Femur (tissue), 1 donor: ENCODE measurements at regions not wholly inside any gene's neighbourhood (a gene's known extent, or its start where the extent isn't known, plus 50 kb on each side); places are given as distances from the start of the nearest gene placed in this dataset.

Experiments
- DNase-seq: peaks from one replicate; pipeline ENCODE4 v3.0.0-alpha.2; 2017

- DNase-seq: no peak
Observed at GRCh38 chr12:84740602-84741001, 172.0 kb downstream of the SLC6A15 start.

GRCh38 chr12:84738481-84738972, 174.1 kb downstream of the SLC6A15 start:
- no peak for DNase-seq

- no peak for DNase-seq
Observed at GRCh38 chr12:84732828-84733340, 179.7 kb downstream of the SLC6A15 start.

GRCh38 chr12:84730561-84731162, 181.9 kb downstream of the SLC6A15 start:
- DNase-seq: no peak

GRCh38 chr12:84727961-84728360, 184.6 kb downstream of the SLC6A15 start:
- DNase-seq: no peak

GRCh38 chr12:84726780-84727179, 185.8 kb downstream of the SLC6A15 start:
- DNase-seq: no peak

- no peak for DNase-seq
Observed at GRCh38 chr12:84723988-84724387, 188.6 kb downstream of the SLC6A15 start.

GRCh38 chr12:84719997-84720396, 192.6 kb downstream of the SLC6A15 start:
- no peak for DNase-seq

DNA sequence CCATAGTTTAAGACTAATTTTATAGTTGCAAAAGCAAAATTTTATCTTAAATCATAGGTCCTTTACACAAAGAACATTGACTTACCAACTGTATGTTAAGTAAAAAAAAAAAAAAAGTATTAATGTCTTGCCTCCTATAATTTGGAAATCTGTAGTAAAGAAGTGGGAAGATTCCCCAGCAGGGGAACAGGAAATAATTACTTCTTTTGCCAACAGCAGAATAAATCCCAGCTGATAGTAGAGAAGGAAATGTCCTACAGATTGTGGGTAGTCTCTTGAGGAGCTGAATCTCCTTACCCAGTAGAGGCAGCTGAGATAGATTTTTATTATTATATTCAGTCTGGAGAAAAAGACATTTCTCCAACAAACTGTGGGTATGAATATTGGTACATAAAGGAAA, 193.7 kb downstream of the SLC6A15 start:
- no peak for DNase-seq

DNA sequence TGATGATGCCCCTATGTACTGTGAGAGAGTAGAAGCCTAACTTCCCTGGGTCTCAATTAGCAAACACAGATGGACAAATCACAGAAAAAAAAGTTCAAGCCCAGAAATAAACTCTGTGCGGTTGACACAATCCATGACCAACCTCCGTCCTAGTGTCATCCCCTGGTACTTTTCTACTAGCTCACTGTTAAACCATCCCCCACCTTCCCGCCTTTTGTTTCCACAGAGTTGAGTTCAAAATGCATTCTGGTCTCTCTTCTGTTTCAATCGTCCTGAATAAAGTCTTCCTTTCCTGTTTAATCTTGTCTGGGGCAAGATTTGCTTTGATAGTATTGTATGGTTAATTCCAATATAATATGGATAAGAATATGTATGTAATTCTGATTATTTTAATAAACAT, 199.9 kb downstream of the SLC6A15 start:
- no peak for DNase-seq

DNA sequence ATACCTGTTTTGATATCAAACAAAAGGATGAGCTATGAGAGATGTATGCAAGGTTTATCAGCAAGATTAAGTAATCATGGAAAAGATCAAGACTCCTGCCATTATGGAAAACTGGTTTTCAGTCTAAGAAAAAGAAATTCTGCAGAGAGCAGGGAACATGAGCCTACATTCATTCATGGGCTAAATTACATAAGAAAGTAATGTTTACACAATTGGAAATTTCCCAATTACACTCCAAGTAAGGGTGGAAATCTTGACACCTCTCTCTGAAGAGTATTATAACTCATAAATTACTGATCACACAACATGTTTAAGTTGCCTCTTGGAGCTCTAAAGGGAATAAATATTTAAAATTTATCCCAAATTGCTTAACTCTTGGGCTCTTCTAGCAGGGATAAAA, 206.2 kb downstream of the SLC6A15 start:
- no peak for DNase-seq

- no peak for DNase-seq
Observed at GRCh38 chr12:84704856-84705255, 207.7 kb downstream of the SLC6A15 start.

DNA sequence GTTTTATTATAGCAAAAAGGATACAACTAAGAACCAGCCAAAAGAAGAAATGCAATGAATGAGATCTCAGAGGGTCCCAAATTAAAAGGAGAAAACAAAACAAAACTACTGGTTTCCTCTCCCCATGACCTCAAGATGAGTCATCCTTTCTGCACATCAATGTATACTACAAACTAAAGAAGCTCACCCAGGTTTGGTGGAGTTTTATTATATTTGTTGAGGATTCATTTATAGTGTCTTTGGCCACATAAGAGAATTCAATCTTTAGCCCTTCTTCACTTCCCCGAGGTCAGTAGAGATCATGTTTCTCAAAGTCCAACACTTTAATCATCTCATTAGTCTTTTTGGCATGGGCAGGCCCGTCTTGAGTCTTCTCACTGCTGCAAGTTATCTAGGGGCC, 210.6 kb downstream of the SLC6A15 start:
- no peak for DNase-seq

DNA sequence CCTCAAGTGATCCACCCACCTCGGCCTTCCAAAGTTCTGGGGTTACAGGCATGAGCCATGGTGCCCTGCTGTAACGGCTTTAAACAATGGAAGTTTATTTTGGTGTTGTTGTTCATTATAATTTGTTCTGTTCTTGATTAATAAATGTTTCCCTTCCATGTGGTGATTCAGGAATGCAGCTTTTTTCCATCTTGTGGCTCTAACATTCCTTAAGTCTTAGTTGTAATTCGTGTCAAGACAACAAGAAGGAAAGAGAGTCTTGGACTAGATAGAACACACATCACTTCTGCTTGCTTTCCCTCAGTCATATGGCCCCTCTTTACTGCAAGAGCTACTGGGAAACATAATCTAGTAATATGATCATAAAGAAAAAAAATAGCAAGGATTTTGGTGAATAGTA, 211.6 kb downstream of the SLC6A15 start:
- DNase-seq: no peak

DNA sequence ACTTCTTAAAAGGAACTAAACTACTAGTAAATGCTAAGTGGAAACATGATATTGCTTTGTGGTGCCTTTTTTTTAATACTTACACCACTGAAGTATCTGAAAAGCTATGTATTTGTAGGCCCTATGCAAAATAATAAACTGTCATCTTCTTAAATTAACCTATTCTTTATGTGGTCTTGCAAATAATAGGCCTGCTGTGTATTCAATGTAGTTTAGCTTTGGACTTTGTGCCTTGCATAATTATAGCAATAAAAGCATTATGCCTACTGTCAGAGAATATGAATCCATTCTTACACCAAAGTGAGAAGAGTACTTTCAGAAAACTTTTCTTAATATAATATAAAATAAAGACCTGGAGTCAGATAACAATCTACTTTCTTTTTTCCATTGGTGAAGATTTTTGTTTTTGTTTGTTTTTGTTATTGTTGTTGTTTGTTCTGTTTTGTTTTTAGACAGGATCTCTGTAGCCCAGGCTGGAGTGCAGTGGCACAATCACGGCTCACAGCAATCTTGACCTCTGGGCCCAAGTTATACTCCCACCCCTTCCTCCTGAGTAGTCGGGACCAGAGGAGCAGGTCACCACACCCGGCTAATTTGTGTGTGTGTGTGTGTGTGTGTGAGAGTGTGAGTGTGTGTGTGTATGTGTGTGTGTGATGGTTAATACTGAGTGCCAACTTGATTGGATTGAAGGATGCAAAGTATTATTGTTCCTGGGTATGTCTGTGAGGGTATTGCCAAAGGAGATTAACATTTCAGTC, 213.8 kb downstream of the SLC6A15 start:
- DNase-seq: no peak

- DNase-seq: no peak
Observed at GRCh38 chr12:84696908-84697540, 215.6 kb downstream of the SLC6A15 start.

GRCh38 chr12:84696281-84696680, 216.3 kb downstream of the SLC6A15 start:
- no peak for DNase-seq

- no peak for DNase-seq
Observed at GRCh38 chr12:84694116-84694515, 218.5 kb downstream of the SLC6A15 start.

DNA sequence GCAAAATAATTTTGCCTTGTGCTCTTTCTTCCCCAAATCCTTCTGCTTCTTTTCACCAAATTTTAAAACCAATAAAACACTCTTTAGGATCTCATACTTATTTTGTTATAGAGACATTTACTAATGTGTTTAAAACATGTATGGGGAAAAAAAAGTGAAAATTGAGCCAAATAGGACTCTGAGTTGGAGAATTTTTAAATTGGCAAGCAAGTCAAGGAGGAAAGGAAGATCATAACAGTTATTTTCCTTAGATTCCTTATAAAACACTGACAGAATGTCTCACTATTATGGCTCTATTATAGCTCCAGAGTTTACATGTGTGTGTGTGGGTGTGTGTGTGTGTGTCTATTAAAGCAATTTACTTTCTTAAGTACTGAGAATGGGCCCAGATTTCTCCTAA, 220.5 kb downstream of the SLC6A15 start:
- DNase-seq: no peak

- DNase-seq: no peak
Observed at GRCh38 chr12:84691266-84691665, 221.3 kb downstream of the SLC6A15 start.

DNA sequence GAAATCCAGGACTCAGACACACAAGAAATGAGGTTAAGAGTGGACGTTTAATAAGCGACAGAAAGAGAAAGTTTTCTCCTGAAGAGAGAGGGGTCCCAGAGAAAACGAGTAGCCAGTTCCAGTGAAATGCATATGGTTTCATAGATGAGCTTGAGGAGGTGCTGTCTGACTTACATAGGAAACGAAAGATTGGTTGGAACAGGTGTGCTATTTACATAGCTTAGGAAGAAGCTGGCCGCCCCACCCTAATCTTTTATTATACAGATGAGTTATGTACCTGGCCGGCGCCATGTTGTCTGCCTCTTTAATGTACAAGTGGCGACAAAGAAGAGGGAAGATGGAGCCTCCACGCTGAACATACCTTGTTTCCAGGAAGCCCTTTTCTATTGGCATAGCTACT, 223.0 kb downstream of the SLC6A15 start:
- no peak for DNase-seq

- no peak for DNase-seq
Observed at GRCh38 chr12:84685379-84685778, 227.2 kb downstream of the SLC6A15 start.

DNA sequence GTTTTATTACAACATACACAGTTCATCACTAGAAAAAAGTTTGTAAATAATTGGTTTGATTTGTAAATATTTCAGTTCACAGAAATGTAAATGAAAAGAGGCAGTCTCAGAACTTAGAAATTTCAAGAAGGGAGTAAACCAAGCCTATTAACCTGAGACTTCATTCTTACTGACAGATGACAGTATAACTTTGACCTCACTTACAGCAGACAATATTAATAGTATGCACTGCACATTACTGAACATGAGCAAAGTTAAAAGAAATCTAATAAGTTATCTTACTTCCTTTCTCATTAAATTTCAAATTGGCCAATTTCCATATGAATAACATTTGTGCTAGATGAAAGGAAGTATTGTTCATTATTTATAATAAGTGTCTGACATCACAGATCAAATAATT, 235.8 kb downstream of the SLC6A15 start:
- no peak for DNase-seq

DNA sequence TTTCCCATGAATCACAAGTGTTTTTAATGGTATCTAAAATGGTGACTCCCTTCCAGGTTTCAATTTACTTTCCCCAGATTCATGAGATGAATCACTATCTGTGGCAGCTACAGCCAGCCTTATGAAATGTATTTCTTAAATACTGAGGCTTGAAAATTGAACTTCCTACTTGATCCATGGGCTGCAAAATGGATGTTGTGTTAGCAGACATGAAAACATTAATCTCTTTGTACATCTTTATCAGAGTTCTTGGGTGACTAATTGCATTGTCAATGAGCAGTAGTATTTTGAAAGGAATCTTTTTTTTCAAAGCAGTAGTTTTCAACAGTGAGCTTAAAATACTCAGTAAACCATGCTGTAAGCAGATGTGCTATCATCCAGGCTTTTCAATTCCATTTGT, 250.8 kb downstream of the SLC6A15 start:
- DNase-seq: no peak
